MM.1S (cell line): ENCODE measurements at regions not wholly inside any gene's neighbourhood (a gene's known extent, or its start where the extent isn't known, plus 50 kb on each side); places are given as distances from the start of the nearest gene placed in this dataset.

Experiments used
- CTCF ChIP-seq: fragments of 300-600 bp; sonication (generic); IDR thresholded peaks from 2 replicates; pipeline ENCODE4 v1.5.1; 2016; ENCODE audit warnings: antibody characterized with exemption, low read length, mixed read lengths
- EZH2 ChIP-seq: fragments of 300-600 bp; sonication (generic); optimal IDR thresholded peaks from 2 replicates; pipeline ENCODE3; 2017; ENCODE audit warnings: low read depth, mild to moderate bottlenecking, antibody characterized with exemption, low read length, mixed read lengths

GRCh38 chr15:35679186-35679585, 133.2 kb upstream of the DPH6 start:
- no peak for TF ChIP-seq CTCF
- TF ChIP-seq EZH2, result no peak
